ENCODE measurements at regions not wholly inside any gene's neighbourhood (a gene's known extent, or its start where the extent isn't known, plus 50 kb on each side); places are given as distances from the start of the nearest gene placed in this dataset.

- H3K4me3 ChIP-seq: no peak overlapping the region
- no peaks in the 10 kb centered on the region for H4K20me1 ChIP-seq (ENCODE audit: low read depth)
- no peaks in the 10 kb centered on the region for H3K36me3 ChIP-seq
- no peak overlapping the region for H3K4me3 Mint-ChIP-seq
- H3K9me3 Mint-ChIP-seq: peaks cover 3% of the 10 kb centered on the region
- no peaks in the 10 kb centered on the region for H3F3A ChIP-seq (ENCODE audit: low read depth)
- H3K4me1 Mint-ChIP-seq: peaks cover 13% of the 10 kb centered on the region
- no peaks in the 10 kb centered on the region for H3K27me3 ChIP-seq
- no peak overlapping the region for H2AFZ ChIP-seq (replicated peaks)
- no peaks in the 10 kb centered on the region for H3K4me1 ChIP-seq
- TF ChIP-seq EZH2phosphoT487 (IDR thresholded peaks at IDR 0.05) (no peak), CTCF (IDR thresholded peaks at IDR 0.05) (no peak), EZH2 (IDR thresholded peaks at IDR 0.05) (no peak)
- H3K4me2 ChIP-seq: no peak overlapping the region
- no peaks in the 10 kb centered on the region for H3K36me3 Mint-ChIP-seq
- no peak overlapping the region for H3K9ac ChIP-seq
- no peaks in the 10 kb centered on the region for H3K79me2 ChIP-seq (ENCODE audit: low read depth)
- no peaks in the 10 kb centered on the region for H3K9me3 ChIP-seq (ENCODE audit: low read depth)
- H3K27ac Mint-ChIP-seq: no peak overlapping the region
- H3K27ac ChIP-seq: no peak overlapping the region
- no peak for DNase-seq (ENCODE audit: low spot score)
- H3K27me3 Mint-ChIP-seq (ENCODE audit: insufficient read depth, low read depth): no peaks in the 10 kb centered on the region
These were observed 108.7 kb upstream of the TTC34 start for GRCh38 chr1:2910211-2910610.

- Histone ChIP-seq H3K79me2 (ENCODE audit: low read depth) (no peaks in the 10 kb centered on the region), H3K4me2 (no peak overlapping the region), H3K4me1 (no peaks in the 10 kb centered on the region), H3F3A (ENCODE audit: low read depth) (peaks cover 10% of the 10 kb centered on the region), H2AFZ (replicated peaks) (no peak overlapping the region), H3K4me3 (no peak overlapping the region), H3K27me3 (no peaks in the 10 kb centered on the region), H4K20me1 (ENCODE audit: low read depth) (no peaks in the 10 kb centered on the region), H3K9me3 (ENCODE audit: low read depth) (peaks cover 4% of the 10 kb centered on the region), H3K36me3 (no peaks in the 10 kb centered on the region), H3K27ac (no peak overlapping the region), H3K9ac (no peak overlapping the region)
- H3K9me3 Mint-ChIP-seq: peaks cover 10% of the 10 kb centered on the region
- no peak for TF ChIP-seq EZH2 (IDR thresholded peaks at IDR 0.05)
- no peak for TF ChIP-seq EZH2phosphoT487 (IDR thresholded peaks at IDR 0.05)
- no peak for TF ChIP-seq CTCF (IDR thresholded peaks at IDR 0.05)
- H3K27me3 Mint-ChIP-seq (ENCODE audit: insufficient read depth, low read depth): peaks cover 8% of the 10 kb centered on the region
- DNase-seq (ENCODE audit: low spot score): no peak
- peak overlapping the region; percentile 72 for H3K27ac Mint-ChIP-seq
- no peaks in the 10 kb centered on the region for H3K36me3 Mint-ChIP-seq
- H3K4me1 Mint-ChIP-seq: peaks cover 11% of the 10 kb centered on the region
- no peak overlapping the region for H3K4me3 Mint-ChIP-seq
These were observed 109.7 kb upstream of the ACTRT2 start for GRCh38 chr1:2911421-2912178.

GRCh38 chr1:2912424-2913061 lies 108.7 kb upstream of the ACTRT2 start:
- H3K9ac ChIP-seq: no peak overlapping the region
- no peaks in the 10 kb centered on the region for H3K27me3 ChIP-seq
- H3K79me2 ChIP-seq (ENCODE audit: low read depth): no peaks in the 10 kb centered on the region
- no peaks in the 10 kb centered on the region for H3K4me1 ChIP-seq
- H3K4me1 Mint-ChIP-seq: peaks cover 9% of the 10 kb centered on the region
- no peak overlapping the region for H3K27ac Mint-ChIP-seq
- TF ChIP-seq EZH2phosphoT487 (IDR thresholded peaks at IDR 0.05) (no peak), EZH2 (IDR thresholded peaks at IDR 0.05) (no peak), CTCF (IDR thresholded peaks at IDR 0.05) (no peak)
- H3K4me3 ChIP-seq: no peak overlapping the region
- H3K9me3 Mint-ChIP-seq: peaks cover 8% of the 10 kb centered on the region
- no peak overlapping the region for H3K4me3 Mint-ChIP-seq
- H3K27me3 Mint-ChIP-seq (ENCODE audit: insufficient read depth, low read depth): peaks cover 11% of the 10 kb centered on the region
- no peaks in the 10 kb centered on the region for H3K36me3 Mint-ChIP-seq
- no peak for DNase-seq (ENCODE audit: low spot score)
- no peaks in the 10 kb centered on the region for H4K20me1 ChIP-seq (ENCODE audit: low read depth)
- H2AFZ ChIP-seq (replicated peaks): no peak overlapping the region
- peaks cover 6% of the 10 kb centered on the region for H3K9me3 ChIP-seq (ENCODE audit: low read depth)
- no peaks in the 10 kb centered on the region for H3K36me3 ChIP-seq
- H3F3A ChIP-seq (ENCODE audit: low read depth): peaks cover 10% of the 10 kb centered on the region
- no peak overlapping the region for H3K27ac ChIP-seq
- no peak overlapping the region for H3K4me2 ChIP-seq
